Endothelial cell (in vitro differentiated cells): ENCODE measurements at regions not wholly inside any gene's neighbourhood (a gene's known extent, or its start where the extent isn't known, plus 50 kb on each side); places are given as distances from the start of the nearest gene placed in this dataset.

Experiments used
- DNase-seq: peaks from one replicate; pipeline ENCODE4 v3.0.0; 2021; ENCODE audit warnings: low spot score
- H3K27ac Mint-ChIP-seq: one replicate; pipeline ENCODE4 v1.8.0; 2021; ENCODE audit warnings: mixed read lengths, inconsistent platforms; ENCODE audit not compliant: unreplicated experiment
- H3K27me3 Mint-ChIP-seq: one replicate; pipeline ENCODE4 v1.8.0; 2021; ENCODE audit warnings: mild to moderate bottlenecking, moderate library complexity, mixed read lengths, inconsistent platforms; ENCODE audit not compliant: unreplicated experiment
- H3K36me3 Mint-ChIP-seq: one replicate; pipeline ENCODE4 v1.8.0; 2021; ENCODE audit warnings: mild to moderate bottlenecking, low read depth, mixed read lengths, inconsistent platforms; ENCODE audit not compliant: unreplicated experiment
- H3K4me1 Mint-ChIP-seq: one replicate; pipeline ENCODE4 v1.8.0; 2021; ENCODE audit warnings: mild to moderate bottlenecking, mixed read lengths, inconsistent platforms; ENCODE audit not compliant: unreplicated experiment
- H3K4me3 Mint-ChIP-seq: one replicate; pipeline ENCODE4 v1.8.0; 2021; ENCODE audit warnings: mild to moderate bottlenecking, mixed read lengths, inconsistent platforms; ENCODE audit not compliant: unreplicated experiment
- H3K9me3 Mint-ChIP-seq: one replicate; pipeline ENCODE4 v1.8.0; 2021; ENCODE audit warnings: mixed read lengths, inconsistent platforms; ENCODE audit not compliant: unreplicated experiment
- CTCF ChIP-seq: fragments of 200-600 bp; sonication (generic); IDR thresholded peaks from one replicate; pipeline ENCODE4 v1.5.0; 2021; ENCODE audit warnings: antibody characterized with exemption; ENCODE audit not compliant: unreplicated experiment

- no peaks in the 10 kb centered on the region for H3K36me3 Mint-ChIP-seq
- H3K27me3 Mint-ChIP-seq, result peaks cover 5% of the 10 kb centered on the region
- no peak for TF ChIP-seq CTCF
- H3K4me1 Mint-ChIP-seq, result peaks cover 2% of the 10 kb centered on the region
- no peak overlapping the region for H3K4me3 Mint-ChIP-seq
- no peak overlapping the region for H3K27ac Mint-ChIP-seq
- no peaks in the 10 kb centered on the region for H3K9me3 Mint-ChIP-seq
- no peak for DNase-seq
Measured at GRCh38 chr15:69592954-69593353, 140.3 kb downstream of the RPLP1 start.

- no peaks in the 10 kb centered on the region for H3K9me3 Mint-ChIP-seq
Measured at GRCh38 chr15:69593488-69593887, 140.9 kb downstream of the RPLP1 start.

DNA sequence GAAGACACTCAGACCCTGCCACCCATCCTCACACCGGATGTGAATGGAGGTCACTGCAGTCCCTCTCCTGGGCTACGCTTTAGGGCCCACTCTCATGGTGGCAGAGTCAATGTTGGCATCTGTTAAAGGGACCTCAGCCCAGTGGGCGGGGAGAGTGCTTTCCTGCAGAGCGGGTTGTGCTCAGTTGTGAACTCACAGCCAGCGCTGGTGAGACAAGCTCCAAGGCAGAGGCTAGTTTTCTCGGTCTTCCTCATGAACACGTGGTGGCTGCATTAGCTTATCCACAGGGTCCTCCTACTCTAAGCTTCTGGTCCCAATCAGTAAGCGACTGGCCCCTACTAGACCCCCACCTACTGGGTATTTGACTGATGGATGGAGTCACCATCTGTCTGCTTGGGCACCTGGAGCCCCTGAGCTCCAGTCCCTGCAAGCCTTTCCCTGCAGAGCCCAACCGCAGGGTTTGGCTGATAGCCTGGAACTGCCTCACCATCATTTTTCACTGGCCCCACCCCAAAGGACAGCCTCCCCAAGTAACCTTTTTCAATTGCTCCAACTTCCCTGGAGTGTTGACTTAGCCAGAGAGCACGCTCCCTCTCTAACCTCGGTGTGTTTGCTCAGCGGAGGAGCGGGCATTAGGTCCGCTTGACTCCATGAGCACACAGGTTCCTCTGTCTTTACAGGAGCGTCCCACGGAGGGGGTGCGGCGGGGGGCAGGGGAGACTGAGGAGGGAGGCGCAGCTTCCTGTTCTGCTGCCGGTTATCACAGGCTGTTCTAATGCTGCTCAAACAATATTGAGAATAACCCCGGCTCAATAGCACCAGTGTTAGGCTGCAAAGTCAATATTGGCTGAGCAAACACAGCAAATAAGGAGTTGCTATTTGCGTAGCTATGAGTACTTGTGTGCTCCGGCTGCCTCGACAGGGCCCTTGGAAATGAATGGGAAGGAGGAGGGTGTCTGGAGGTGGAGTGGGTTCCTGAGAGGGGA is 141.7 kb downstream of the RPLP1 start:
- H3K4me3 Mint-ChIP-seq, result no peak overlapping the region
- no peak overlapping the region for H3K27ac Mint-ChIP-seq
- no peaks in the 10 kb centered on the region for H3K9me3 Mint-ChIP-seq
- no peak for DNase-seq
- no peak for TF ChIP-seq CTCF
- no peaks in the 10 kb centered on the region for H3K36me3 Mint-ChIP-seq
- peaks cover 2% of the 10 kb centered on the region for H3K4me1 Mint-ChIP-seq
- peaks cover 5% of the 10 kb centered on the region for H3K27me3 Mint-ChIP-seq

More at GRCh38 chr15:69593488-69593887, 140.9 kb downstream of the RPLP1 start:
- Mint-ChIP-seq H3K4me1 (peaks cover 2% of the 10 kb centered on the region), H3K36me3 (no peaks in the 10 kb centered on the region), H3K27me3 (peaks cover 5% of the 10 kb centered on the region), H3K4me3 (no peak overlapping the region), H3K27ac (no peak overlapping the region)
- no peak for TF ChIP-seq CTCF
- DNase-seq, result no peak

- Mint-ChIP-seq H3K27me3 (peaks cover 6% of the 10 kb centered on the region), H3K27ac (no peak overlapping the region), H3K4me1 (peaks cover 1% of the 10 kb centered on the region), H3K36me3 (no peaks in the 10 kb centered on the region), H3K4me3 (no peak overlapping the region), H3K9me3 (no peaks in the 10 kb centered on the region)
- no peak for DNase-seq
- TF ChIP-seq CTCF, result no peak
Measured at GRCh38 chr15:69595009-69595791, 142.6 kb downstream of the RPLP1 start.
